HG03575 (cell line): ENCODE measurements at regions not wholly inside any gene's neighbourhood (a gene's known extent, or its start where the extent isn't known, plus 50 kb on each side); places are given as distances from the start of the nearest gene placed in this dataset.
"Not testable (repeated sequence)": the region's sequence is repeated elsewhere in the genome, so short reads cannot be mapped to it uniquely, and the experiment has no call there.

Experiments
- ATAC-seq: cut with Tn5 transposase; IDR thresholded peaks from one replicate; pipeline ENCODE4 v1.9.1; 2021; ENCODE audit not compliant: unreplicated experiment, insufficient number of reproducible peaks, low FRiP score; ENCODE audit errors: extremely low read depth

GRCh38 chr12:75754698-75755097 lies 243.3 kb upstream of the KRR1 start:
- no peak for ATAC-seq

- ATAC-seq, result no peak
Observed at GRCh38 chr12:75754141-75754540, 242.7 kb upstream of the KRR1 start.

- no peak for ATAC-seq
Observed at GRCh38 chr12:75751769-75752471, 240.5 kb upstream of the KRR1 start.

DNA sequence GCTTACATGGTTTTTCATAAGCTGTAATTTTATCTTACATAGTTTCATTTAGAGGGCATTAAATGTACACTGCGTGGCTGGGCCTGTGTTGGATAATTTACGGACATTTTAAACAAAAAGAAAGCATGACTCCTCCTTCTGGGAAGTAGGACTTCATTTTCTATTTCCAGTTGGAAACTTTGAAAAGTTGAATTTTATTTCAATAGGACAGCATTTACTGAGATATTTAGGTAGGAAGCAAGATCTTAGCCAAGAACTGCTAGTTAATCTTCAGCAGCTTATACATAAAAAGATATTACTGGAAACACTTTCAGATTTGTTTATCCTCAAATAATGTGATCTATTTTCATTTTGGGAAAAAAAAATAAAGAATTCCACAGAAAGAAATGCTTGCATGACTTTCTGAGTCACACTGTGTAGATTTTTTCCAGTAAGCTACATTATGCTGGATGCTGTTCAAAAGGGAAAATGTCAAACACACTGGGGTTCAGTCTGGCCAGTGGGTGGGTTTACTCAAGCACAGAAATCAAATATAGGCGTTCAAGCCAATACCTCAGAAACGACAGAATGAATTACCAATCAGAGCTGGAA lies 239.4 kb upstream of the KRR1 start:
- no peak for ATAC-seq

DNA sequence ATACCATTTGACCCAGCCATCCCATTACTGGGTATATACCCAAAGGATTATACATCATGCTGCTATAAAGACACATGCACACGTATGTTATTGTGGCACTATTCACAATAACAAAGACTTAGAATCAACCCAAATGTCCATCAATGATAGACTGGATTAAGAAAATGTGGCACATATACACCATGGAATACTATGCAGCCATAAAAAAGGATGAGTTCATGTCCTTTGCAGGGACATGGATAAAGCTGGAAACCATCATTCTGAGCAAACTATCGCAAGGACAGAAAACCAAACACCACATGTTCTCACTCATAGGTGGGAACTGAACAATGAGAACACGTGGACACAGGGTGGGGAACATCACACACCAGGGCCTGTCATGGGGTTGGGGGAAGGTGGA lies 237.6 kb upstream of the KRR1 start:
- not testable (repeated sequence) for ATAC-seq

GRCh38 chr12:75748136-75748535 lies 236.7 kb upstream of the KRR1 start:
- no peak for ATAC-seq

GRCh38 chr12:75747572-75748021 lies 236.2 kb upstream of the KRR1 start:
- no peak for ATAC-seq

GRCh38 chr12:75746621-75747020 lies 235.2 kb upstream of the KRR1 start:
- ATAC-seq, result no peak

GRCh38 chr12:75744607-75745256 lies 233.3 kb upstream of the KRR1 start:
- ATAC-seq, result no peak

- no peak for ATAC-seq
Observed at GRCh38 chr12:75742961-75743360, 231.6 kb upstream of the KRR1 start.

DNA sequence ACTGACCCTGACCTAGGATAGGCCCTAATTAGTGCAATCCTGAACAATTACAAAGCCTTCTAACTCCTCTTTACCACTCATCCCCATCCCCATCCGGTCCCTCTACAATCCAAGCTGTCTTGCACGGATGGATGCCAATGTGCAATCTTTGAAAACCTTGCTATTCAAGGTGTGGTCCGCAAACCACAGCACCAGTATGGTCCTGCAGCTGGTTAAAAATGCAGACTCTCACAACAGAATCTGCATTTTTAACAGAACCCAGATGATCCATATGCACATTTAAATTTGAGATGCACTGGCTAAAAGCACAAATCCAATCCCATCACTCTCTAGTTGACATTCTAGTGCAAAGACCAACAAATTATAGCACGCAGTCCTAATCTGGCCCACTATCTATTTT lies 230.6 kb upstream of the KRR1 start:
- ATAC-seq, result no peak

DNA sequence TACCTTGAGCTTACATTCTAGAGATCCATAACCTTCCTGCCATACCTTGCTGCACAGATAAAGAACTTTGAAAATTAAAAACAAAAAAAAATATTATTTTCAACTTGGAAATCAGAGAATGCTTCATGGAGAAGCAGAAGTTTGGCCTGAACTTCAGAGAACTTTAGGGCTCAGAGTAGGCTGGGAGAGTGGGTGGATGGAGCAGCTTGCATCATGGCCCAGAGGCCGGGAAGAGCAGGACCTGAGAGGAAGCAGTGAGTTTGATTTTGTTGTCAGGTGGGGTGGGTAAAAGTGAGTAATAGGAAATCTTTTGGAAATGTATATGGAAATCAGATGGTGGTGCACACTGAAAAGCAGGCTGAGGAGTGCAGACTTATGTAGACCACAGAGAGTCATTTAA lies 228.5 kb upstream of the KRR1 start:
- no peak for ATAC-seq

DNA sequence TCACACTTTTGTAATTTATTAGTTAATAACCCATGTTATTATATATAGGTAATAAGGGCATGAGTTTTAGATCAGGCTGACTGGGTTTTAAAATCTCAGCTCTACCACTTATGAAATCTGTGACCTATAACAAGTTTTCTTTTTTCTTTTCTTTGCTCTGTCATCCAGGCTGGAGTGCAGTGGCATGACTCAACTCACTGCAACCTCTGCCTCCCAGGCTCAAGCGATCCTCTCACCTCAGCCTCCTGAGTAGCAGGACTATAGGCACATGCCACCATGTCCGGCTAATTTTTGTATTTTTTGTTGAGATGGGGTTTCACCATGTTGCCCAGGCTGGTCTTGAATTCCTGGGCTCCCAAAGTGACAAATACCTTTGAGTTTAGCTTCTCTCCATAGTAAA lies 227.7 kb upstream of the KRR1 start:
- ATAC-seq, result not testable (repeated sequence)

- peak; percentile 93 for ATAC-seq
Observed at GRCh38 chr12:75738486-75738885, 227.1 kb upstream of the KRR1 start.

DNA sequence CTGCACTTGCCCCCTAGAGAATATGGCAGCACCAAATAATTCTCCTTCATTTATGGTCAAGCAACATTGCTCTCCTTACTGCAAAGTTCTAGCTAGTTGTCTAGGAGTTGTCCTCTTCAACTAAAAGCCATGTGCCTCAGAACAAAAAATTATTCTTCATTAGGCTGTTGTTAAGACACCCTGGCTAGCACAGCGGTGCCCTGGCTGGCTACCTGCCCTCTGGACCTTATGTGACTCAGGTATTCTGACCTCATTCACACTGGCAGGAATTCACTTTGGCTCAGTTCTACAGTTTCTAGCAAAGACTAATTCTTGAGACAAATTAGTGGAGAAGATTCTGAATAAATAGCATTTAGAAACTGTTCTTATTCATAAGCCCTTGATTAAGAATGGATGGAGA lies 224.4 kb upstream of the KRR1 start:
- ATAC-seq, result no peak

- no peak for ATAC-seq
Observed at GRCh38 chr12:75728826-75729225, 217.4 kb upstream of the KRR1 start.

DNA sequence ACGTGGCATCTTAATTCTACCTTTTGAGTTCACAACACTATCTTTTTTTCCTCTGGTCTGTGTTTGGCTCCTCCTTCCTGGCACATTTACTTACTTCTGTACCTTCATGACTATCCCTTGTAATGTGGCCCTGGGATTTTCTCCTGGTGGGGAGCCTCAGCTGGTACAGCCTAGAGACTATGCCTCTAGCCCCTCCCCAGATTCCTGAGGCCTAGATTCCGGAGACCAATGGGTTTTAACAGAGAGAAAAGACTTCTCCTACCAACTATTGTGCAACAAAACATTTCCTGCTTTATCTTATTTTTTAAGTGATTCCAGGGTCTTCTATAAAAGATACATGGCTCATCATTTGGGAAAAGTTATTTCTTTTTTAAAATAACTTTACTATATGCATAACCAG lies 216.2 kb upstream of the KRR1 start:
- ATAC-seq, result no peak

GRCh38 chr12:75725521-75726111 lies 214.2 kb upstream of the KRR1 start:
- no peak for ATAC-seq

- ATAC-seq, result no peak
Observed at GRCh38 chr12:75724928-75725312, 213.5 kb upstream of the KRR1 start.

DNA sequence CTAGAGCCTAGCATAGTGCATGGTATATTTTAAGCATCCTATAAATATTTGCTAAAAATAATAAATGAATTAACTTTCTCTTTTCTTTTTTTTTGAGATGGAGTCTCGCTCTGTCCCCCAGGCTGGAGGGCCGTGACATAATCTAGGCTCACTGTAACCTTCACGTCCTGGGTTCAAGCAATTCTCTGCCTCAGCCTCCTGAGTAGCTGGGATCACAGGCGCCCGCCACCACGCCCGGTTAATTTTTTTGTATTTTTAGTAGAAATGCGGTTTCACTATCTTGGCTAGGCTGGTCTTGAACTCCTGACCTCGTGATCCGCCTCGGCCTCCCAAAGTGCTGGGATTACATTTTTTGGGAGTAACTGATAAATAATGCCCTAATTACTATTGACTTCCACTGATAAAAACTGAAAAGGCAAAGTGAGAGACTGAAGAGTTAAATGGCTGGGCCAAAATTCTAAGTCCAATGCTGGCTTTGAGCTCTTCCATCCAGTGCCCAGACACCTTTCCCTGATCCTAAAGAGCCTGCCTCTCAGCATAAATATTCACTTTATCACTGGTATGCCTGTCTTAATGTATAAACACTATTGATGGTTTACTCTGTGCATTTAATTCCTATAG lies 213.0 kb upstream of the KRR1 start:
- ATAC-seq, result no peak
